SK-N-DZ (cell line): ENCODE measurements at regions not wholly inside any gene's neighbourhood (a gene's known extent, or its start where the extent isn't known, plus 50 kb on each side); places are given as distances from the start of the nearest gene placed in this dataset.
A peak's percentile ranks its signal among the peaks of the same experiment; 100 is the strongest.
"Not testable (repeated sequence)": the region's sequence is repeated elsewhere in the genome, so short reads cannot be mapped to it uniquely, and the experiment has no call there.

Experiments
- DNase-seq: peaks from one replicate; pipeline ENCODE4 v3.0.0-alpha.2; 2015; ENCODE audit warnings: low spot score

DNA sequence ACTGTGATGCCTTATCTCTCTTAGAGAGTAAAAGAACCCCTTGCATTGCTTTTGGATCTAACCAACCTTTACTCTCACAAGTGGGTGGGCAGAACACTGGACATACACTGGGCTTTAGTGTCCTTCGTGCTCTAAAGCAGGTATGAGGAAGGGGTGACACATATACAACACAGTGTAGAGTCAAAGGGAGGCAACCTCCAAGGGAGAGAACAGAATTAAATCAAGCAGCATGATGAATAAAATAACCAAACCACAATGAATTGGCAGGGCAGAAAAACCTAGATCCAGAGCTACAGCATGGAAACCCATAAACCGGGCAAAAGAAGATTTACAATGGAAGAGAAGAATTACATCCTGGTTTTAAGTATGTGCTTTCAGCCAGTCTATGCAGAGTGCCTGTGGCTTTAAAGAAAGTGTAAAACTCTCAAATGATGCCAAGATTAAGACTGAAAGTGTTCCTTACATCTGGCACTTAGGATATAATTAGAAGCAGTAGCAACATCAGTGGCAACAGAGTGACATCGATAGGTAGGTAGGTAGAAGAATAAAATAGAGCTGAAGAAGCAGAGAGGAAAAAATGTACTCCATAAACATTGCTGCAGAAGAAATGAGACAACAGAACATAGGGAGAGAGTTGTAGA, 191.7 kb upstream of the ZC3H15 start:
- no peak for DNase-seq

- DNase-seq: no peak
These were observed 186.4 kb upstream of the ZC3H15 start for GRCh38 chr2:186299610-186300009.

- DNase-seq: no peak
These were observed 183.8 kb upstream of the ZC3H15 start for GRCh38 chr2:186302263-186302662.

DNA sequence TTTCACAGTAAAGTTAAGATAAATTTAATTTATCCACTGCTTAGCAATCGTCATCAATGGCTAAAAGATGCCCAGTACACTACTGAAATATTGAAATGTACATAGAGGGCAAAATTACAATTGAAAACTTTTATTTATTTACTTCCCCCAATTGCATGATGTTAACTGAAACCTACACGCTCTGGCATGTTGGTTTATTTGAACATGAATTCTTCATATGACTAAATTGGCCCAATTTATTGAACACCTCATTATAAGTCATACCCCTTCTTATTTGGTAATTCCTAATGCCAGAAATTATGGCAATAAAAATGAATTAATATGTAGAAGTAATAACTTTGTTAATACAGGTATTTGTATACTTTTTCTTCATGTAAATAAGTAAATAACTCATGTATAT, 183.0 kb upstream of the ZC3H15 start:
- DNase-seq: no peak

DNA sequence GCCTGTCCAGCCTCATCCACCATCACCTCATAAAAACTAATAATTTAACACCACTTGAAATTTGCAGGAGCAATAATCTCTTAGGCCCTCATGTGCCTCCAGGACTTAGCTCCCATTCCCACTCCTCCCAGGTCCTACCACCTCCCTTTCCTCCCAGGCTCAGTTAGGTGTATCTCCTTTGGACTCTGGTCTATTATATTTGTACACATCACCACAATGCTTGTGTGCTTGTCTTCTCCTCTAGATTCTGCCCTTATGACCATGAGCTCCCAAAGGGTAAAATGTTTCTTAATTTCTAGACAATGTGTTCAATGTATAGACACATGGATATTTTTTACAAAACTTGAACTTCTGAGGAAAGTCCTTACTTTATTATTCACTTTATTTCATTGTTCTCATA, 182.0 kb upstream of the ZC3H15 start:
- DNase-seq: no peak

DNA sequence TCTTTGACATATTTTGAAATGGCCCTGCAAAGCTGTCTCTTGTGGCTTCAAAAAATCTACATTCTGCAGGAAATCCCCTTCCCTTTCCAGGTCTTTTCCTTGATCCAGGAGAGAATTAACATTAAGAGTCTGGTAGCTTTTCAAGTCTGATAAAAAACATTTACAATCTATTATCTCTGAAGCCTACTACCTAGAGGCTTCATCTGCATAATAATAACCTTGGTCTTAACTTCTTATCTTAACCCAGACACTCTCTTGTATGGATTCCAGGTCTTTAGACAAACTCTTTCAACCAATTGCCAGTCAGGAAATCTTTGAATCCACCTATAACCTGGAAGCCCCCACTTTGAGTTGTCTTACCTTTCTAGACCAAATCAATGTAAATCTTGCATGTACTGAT, 179.3 kb upstream of the ZC3H15 start:
- no peak for DNase-seq

- DNase-seq: no peak
These were observed 178.2 kb upstream of the ZC3H15 start for GRCh38 chr2:186307871-186308270.

DNA sequence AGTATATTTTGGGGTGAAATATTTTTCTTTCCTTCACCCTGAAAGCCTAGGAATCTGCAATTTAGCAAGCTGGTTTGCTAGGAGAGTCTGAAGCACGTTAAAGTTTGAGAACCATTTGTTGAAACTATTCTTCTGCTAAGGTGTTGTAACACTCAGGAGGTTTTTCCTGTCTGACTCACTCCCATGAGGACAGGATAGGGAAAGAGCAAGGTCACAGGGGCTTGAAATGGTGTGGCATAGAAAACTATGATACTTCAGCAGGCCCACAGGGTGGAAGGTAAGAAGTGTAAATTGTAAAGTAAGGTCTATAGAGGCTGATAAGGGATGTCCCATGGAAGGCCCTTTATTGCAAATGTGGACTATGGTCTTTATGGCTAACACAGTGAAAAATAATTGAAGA, 177.7 kb upstream of the ZC3H15 start:
- DNase-seq: no peak

DNA sequence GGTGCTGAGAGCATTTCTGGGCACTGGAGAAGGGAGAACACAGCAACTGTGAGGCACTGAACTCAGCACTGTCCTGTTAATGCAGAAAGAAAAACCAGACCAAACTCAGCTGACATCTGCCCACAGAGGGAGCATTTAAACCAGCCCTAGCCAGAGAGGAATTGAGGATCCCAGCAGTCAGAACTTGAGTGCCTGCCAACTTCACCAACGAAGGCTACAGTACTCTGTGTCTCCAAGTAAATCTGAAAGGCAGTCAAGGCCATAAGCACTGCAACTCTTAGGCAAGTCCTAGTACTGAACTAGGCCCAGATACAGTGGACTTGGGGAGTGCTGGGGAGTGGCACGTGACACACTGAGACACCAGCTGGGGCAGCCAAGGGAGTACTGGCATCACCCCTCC, 176.2 kb upstream of the ZC3H15 start:
- DNase-seq: no peak

- DNase-seq: no peak
These were observed 167.0 kb upstream of the ZC3H15 start for GRCh38 chr2:186319105-186319504.

GRCh38 chr2:186325827-186326535, 160.1 kb upstream of the ZC3H15 start:
- DNase-seq: no peak

- DNase-seq: no peak
These were observed 158.7 kb upstream of the ZC3H15 start for GRCh38 chr2:186327251-186327868.

DNA sequence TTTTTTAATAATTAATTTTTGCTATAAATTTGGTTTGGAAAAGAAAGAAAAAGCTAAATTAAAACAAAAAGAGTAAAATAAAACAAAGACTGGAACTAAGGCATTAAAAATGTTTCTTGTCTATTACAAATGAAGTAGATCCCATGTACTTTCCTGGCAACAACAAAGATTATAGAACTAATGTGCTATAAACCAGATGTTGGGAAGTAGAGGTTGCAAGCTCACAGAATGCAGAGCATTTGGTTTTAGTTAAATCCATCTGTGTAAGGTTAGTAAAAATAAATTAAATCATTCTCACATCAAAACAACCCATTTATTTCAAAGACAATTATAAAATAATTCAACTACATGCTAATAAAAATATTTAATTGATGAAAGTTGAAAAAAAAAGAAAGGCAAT, 157.2 kb upstream of the ZC3H15 start:
- no peak for DNase-seq

DNA sequence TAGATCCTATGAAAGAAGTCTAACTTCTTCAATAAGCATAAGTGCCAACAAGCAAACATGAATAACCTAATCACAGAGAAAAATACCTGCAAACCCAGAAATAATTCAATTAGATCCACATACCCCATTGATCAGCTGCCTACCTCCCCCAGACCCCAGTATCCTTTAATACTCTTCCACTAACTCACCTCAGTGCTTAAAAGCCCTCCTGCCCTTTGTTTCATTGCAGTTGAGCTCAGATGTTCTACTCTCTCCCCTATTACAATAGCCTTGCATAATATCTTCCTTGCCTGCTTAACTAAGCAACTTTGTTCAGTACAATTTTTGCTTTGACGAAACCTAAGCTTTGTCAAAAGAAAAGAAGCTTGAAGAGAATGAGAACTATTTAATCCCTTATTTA, 156.0 kb upstream of the ZC3H15 start:
- no peak for DNase-seq

- no peak for DNase-seq
These were observed 146.3 kb upstream of the ZC3H15 start for GRCh38 chr2:186339716-186340115.

- no peak for DNase-seq
These were observed 144.0 kb upstream of the ZC3H15 start for GRCh38 chr2:186342029-186342428.

DNA sequence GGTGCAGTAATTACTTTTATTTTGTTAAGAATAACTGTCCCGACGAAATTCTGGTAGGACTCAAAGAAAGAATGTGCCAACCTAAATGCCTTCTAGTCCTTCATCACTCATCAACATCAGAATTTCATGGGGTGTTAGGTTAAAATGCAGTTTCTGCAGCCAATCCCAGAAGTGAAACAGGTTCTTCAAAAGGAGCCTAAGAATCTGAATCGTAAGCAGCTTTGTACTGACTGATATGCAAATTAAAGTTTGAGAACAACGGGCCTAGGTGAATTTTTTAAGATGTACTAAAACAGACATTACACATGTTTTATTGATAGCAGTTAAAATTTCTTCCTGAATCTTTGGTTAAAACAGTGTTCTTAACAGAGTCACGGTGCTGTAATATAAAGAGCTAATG, 140.3 kb upstream of the ZC3H15 start:
- DNase-seq: no peak

DNA sequence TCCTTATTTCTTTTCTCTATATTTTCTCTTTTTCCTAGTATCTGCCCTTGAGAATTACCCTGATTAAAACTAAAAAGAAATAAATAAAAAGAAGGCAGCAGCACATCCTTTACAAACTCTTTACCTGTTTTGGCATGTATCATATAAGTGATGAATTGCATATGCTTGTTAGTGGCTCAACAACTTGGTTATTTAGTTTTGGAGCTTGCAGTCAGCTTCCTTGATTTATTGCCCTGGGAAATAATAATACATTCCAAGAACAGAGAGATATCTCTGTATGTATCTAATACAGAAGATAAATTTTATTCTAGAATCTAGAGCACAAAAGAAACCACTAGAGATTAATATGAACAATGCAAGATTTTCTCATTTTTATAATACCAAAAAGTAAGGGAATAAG, 139.8 kb upstream of the ZC3H15 start:
- DNase-seq: no peak

DNA sequence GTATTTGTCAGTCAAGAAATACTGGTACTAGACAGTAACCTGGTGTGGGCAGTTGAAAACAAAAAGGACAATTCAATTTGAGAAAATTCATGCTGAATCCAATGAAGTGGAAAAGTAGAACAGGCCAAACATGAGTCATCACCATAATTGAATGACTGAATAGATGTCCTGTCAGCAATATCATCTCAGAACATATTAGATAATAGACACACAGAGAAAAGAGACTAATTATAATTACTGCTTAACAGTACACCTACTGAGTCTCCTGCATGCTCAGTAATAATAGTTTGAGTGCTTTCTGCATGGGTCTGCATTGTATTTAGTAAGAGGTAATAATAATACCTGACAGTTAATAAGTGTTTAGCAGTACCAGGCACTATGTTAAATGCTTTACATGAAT, 138.6 kb upstream of the ZC3H15 start:
- peak; percentile 66 for DNase-seq

GRCh38 chr2:186348200-186348599, 137.9 kb upstream of the ZC3H15 start:
- peak; percentile 5 for DNase-seq

GRCh38 chr2:186349508-186349907, 136.6 kb upstream of the ZC3H15 start:
- no peak for DNase-seq

GRCh38 chr2:186354160-186354559, 131.9 kb upstream of the ZC3H15 start:
- DNase-seq: not testable (repeated sequence)

- DNase-seq: no peak
These were observed 120.7 kb upstream of the ZC3H15 start for GRCh38 chr2:186365406-186365805.
